ENCODE measurements at regions not wholly inside any gene's neighbourhood (a gene's known extent, or its start where the extent isn't known, plus 50 kb on each side); places are given as distances from the start of the nearest gene placed in this dataset.
"Not testable (repeated sequence)": the region's sequence is repeated elsewhere in the genome, so short reads cannot be mapped to it uniquely, and the experiment has no call there.

DNA sequence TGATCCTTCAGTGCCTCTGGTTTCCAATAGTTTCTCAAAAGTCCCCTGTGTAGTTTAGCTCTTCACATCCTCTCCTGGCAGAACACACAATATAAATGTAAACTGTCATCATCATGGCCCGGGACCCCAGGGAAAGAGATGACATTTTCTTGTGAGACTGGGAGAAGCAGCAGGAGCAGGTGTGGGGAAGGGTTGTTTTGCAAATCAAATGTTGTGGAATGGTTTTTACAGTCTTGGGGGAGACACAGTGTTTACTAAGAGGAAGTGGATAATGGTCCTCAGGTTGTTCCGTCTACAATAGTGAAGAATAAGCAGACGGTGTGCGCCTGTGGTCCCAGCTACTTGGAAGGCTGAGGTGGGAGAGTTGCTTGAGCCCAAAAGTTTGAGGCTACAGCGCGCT is 159.1 kb downstream of the SEC23IP start:
- no peak for DNase-seq

DNA sequence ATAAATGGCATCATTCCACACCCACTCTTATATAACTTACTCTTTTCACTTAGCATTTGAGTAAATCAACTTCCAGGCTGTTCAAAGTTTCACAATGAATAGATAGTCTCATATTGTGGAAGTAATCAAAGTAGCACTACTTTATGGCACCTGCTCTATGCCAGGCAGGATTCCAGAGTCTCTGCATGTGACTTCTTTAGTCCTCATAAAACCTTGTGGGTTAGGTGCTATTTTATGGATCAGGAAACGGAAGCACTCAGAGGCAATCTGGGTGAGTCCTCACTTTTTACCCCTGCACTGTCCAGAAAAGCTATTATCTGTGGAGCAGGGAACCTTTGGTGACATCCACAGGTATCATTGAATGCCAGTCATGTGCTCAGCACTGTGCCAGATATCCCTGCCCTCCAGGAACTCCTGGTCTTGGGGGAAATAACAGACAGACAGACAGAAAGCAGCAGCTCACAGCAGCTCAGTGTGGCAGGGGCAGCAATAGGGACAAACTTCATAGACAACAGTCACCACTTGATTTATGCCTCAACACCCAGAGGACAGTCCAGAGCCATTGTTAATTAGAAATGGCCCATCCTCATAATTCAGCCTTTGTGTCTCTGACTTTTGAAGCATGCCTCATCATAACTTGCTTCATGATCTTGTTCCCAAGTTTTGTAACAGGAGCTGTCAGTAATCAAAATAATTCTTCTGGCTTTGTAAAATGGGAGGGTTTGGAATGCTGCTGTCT is 160.6 kb downstream of the SEC23IP start:
- DNase-seq: no peak

GRCh38 chr10:120059790-120060189 is 167.3 kb downstream of the SEC23IP start:
- DNase-seq: not testable (repeated sequence)

GRCh38 chr10:120067427-120067826 is 174.9 kb downstream of the SEC23IP start:
- DNase-seq: no peak

DNA sequence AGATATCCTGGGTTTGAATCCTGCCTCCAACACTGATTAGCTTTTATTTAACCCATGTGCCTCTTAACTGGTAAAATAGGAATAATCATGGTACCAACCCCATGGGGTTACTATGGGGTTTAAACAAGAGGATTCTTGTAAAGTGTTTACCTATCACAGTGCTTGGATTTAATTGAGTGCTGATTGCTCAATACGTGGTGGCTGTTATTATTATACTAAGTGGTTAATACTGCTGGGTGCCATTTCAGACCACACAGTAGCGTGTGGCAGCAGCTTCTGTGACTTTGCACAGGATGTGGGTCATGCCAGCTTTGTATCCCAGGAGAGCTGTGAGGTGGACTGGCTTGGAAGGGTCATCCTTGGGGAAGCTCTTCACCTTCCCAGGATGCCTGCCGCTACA is 177.2 kb downstream of the SEC23IP start:
- no peak for DNase-seq

GRCh38 chr10:120075349-120075748 is 182.8 kb downstream of the SEC23IP start:
- no peak for DNase-seq

- no peak for DNase-seq
These were observed 184.6 kb downstream of the SEC23IP start for GRCh38 chr10:120076996-120077706.

DNA sequence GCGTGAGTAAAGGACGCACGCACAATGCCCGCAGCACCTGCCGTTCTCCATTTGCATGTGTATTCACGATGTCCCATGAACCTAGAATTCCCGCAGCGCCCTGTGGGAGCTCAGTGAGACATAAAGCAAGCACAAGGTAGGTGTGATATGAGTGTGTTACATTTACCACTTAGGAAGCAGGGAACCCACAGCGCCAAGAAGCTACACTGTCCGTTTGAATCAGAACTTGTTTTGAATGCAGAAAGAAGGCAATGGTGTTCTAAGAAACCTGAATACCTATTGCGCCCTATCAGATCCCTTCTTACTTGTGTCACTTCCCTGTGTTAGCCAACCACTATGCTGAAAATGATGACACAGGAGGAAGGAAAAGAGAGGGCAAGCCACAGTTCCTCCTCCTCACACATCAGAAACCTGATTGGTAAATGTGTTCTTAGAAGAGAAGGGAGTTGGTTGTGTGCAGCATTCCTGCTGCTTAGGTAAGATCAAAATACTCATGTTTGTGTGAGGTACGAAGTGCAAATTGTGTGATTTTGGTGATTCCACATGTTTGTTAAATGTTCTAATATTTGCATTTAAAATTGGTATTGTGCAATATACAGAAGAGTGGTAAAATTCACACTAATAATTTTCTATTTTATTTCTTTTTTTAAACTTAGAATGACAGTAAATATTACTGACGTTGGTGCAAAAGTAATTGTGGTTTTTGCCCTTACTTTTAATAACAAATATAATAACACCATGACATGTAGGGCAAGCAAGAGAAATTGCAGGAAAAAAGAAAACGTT is 185.4 kb downstream of the SEC23IP start:
- DNase-seq: peak in 1 of 5 donors; percentile 31

DNA sequence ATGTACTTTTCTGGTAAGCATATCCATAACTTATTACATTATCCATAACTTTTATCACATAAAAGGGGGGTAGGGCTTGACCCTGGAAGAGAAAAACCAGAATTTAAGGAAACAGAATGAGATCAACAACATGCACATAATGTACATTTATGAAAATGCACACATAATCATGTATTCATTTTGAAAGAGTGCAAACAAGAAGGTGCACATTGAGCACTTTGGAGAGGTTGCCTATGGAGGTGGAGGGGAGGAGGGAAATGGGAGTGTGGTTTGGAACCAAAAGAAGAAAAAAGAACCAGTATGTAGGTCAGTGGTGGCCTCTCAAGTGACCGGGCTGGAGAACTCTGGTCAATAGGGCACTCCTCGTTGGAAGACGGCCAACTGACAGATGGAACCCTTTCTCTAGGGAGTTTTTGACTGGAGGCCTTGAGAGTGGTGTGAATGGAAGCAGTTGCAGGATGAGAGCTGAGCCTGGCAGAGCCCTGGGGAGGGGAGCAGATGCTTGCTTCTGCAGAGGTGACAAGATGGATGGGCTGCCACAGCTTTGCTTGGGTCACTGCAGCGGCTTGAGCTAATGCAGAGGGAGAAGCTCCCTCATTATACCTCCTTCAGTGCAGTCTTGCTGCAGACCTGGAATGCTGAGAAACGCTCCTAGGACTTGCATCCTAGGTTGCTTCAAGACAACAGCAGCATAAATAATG is 192.7 kb downstream of the SEC23IP start:
- no peak for DNase-seq

DNA sequence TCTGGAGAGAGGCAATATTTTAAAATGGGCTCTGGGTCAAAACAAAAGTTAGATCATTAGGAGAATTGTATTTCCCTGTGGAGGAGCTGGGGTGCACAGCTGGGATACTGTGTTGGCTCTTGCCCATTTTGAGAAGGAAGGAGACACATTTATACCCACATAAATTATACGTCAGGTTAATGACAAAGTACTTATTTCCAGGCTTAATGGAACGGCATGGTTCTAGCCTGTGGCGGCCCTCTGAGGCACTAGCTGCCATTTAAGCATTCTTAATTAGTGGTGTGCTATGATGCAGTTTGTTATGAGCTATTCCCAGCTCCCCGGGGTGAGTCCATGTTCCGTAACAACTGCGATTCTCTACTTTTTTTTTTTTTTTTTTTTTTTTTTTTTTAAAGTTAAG is 193.5 kb downstream of the SEC23IP start:
- DNase-seq: no peak

DNA sequence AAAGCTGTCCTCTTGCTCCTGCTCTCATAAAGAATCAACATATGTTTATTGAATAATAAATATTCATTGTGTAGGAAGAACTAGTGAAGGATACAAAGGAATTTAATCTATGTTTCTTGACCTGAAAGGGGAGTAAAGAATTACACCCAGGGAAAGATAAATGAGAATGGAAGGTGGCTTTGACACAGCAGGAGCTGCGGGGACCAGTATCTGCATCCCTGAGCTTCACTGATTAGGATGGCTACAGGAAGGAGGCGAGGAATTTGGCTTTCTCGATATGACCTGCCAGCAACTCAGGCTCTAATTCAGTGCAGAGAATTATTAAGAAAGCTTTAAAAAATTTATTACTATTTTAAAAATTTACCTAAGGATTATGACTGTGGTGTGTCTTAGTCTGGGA is 194.6 kb downstream of the SEC23IP start:
- DNase-seq: no peak

- no peak for DNase-seq
These were observed 203.3 kb downstream of the SEC23IP start for GRCh38 chr10:120095875-120096274.

DNA sequence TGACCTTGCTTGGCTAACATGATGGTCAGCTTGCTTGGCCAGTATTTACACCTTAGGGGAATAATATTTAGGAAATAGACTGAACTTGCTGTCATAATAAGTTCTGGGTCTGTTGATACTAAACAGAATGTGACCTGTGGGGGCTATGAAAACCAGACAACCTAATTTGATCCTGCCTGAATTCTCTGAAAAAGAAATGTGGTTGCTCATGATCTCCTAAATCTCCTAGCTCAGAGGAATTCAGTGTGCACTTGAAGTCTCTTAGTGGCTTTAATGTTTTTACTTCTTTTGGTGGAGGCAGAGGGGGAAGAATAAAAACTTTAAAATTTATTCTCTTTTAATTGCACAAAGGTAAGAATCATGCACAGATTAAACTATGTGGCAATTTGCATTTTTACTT is 205.2 kb downstream of the SEC23IP start:
- no peak for DNase-seq

GRCh38 chr10:120098232-120098930 is 205.9 kb downstream of the SEC23IP start:
- no peak for DNase-seq

GRCh38 chr10:120103738-120104560 is 211.4 kb downstream of the SEC23IP start:
- DNase-seq: no peak

DNA sequence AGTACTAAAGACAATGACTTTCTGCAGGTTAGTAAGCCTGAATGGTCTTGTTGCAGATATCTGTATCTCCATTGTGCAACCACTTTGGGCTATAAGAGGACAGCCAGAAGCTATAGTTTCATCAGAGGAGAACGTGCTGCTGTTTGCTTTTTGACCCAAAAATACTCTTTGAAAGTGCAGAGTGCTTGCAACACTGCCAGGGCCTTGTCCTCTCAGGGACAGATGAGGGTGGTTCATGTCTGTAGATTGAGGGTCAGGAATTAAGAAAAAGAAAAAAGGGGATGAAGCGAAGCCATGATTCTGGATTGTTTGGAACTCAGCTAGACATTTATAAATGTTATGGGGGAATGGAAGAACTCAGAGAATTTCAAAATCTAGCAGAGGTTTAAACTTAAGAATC is 212.5 kb downstream of the SEC23IP start:
- no peak for DNase-seq

DNA sequence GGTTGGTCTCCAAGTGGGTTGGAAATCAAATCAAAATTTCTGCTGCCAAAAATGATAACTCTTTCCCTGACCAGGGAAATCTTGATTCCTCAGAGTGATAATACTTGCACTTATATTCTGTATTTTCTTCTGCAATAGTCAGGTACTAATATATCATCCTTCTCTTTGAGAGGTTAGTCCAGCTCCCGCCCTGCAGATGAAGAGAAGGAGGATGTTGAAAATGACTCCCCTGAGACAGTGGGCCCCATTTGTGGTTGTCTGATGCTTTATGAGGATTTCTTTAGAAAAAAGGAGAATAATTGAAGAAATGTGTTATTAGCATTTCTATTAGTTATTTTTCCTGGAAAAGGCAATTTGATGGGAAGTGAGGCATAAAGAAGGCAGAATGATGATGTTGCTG is 213.0 kb downstream of the SEC23IP start:
- no peak for DNase-seq

DNA sequence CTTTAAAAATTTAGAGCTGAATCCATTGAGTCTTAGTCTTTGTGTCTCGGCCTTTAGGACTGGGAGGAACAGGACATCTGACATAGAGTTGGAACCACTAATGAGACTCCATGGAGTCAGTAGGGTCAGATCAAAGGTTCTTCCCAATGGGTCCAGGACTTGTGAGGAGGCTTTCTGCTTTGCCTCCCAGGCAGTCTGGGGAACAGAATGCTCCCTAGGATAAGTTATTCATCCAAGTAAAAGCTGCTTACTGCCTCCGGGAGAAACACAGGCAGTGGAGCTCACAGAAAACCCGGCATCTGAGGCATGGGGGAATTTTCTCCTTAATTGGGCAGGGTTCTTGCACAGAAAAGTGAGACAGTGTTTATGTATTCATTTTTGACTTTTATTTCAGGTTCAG is 216.4 kb downstream of the SEC23IP start:
- no peak for DNase-seq

DNA sequence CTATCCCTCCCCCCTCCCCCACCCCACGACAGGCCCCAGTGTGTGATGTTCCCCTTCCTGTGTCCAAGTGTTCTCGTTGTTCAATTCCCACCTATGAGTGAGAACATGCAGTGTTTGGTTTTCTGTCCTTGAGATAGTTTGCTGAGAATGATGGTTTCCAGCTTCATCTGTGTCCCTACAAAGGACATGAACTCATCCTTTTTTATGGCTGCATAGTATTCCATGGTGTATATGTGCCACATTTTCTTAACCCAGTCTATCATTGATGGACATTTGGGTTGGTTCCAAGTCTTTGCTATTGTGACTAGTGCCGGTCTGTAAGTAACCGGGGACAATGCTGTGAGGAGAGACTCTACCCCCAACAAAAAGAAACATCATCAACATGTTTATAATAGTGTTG is 217.2 kb downstream of the SEC23IP start:
- not testable (repeated sequence) for DNase-seq

- DNase-seq: no peak
These were observed 217.7 kb downstream of the SEC23IP start for GRCh38 chr10:120110196-120110595.

DNA sequence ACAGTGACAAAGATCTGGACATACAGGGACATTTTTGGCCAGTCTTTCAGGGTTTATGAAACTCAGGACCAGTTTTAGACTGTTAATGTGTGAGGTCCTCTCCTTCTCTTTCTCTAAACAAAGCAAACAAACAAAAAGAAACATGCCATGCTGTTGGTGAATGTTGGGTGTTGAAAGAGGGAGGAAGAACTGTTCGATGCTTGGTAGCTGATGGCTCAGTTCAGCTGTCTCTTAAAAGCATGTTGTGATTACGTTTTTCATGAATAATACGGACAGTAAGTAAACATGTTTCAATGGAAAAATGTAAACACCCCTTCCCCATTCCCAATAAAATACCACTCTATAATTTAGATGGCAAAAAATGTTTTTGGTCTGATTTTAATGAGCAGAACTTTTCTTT is 219.1 kb downstream of the SEC23IP start:
- DNase-seq: no peak

All from T-helper 1 cell (primary cell).